B cell (primary cell): ENCODE measurements at regions not wholly inside any gene's neighbourhood (a gene's known extent, or its start where the extent isn't known, plus 50 kb on each side); places are given as distances from the start of the nearest gene placed in this dataset.

Experiments used
- ATAC-seq: fragments of 200-7000 bp; cut with Tn5 transposase; one replicate; pipeline ENCODE4 v1.10.0; 2021; ENCODE audit warnings: low read depth, mild to moderate bottlenecking, moderate number of reproducible peaks, moderate library complexity
- CTCF ChIA-PET: fragments of 350-600 bp; sonication (Branson Sonifier 250); formaldehyde crosslinking; loops from one replicate; lab custom pipeline; 2021; ENCODE audit warnings: antibody characterized with exemption, inconsistent platforms; lab: Charles Lee
- POLR2A ChIA-PET: fragments of 350-600 bp; sonication (Branson Sonifier 250); formaldehyde crosslinking; loops from one replicate; lab custom pipeline; 2021; ENCODE audit warnings: antibody characterized with exemption; lab: Charles Lee
- DNase-seq: peaks from one replicate; pipeline ENCODE4 v3.0.0; 2013
- H2AFZ ChIP-seq: 2 replicates; pipeline ENCODE4 v1.6.1; 2012; ENCODE audit warnings: mild to moderate bottlenecking, low read depth, low read length; ENCODE audit not compliant: insufficient read depth, poor library complexity, severe bottlenecking
- H3K27ac ChIP-seq, 2 donors: 1 replicate in 1 of 2; 2 replicates in 1 of 2; pipeline ENCODE4 v1.5.1; 2012 to 2013; ENCODE audit warnings: low read length in 2 of 2, mild to moderate bottlenecking in 2 of 2, moderate library complexity in 1 of 2
- H3K27me3 ChIP-seq, 4 experiments: fragments of 200-600 bp in 1 of 4; sonication (generic) in 1 of 4; replicated peaks in 1 of 4; 1 replicate in 2 of 4; 2 replicates in 2 of 4; pipeline versions ENCODE4 v1.6.1 to v1.7.0; 2013 to 2016; ENCODE audit warnings: low read length in 3 of 4, mild to moderate bottlenecking in 2 of 4, mixed read lengths in 1 of 4, moderate library complexity in 1 of 4; ENCODE audit not compliant: insufficient read depth in 4 of 4, control insufficient read depth in 3 of 4; ENCODE audit errors: control extremely low read depth in 1 of 4
- H3K36me3 ChIP-seq, 2 experiments: replicated peaks in 1 of 2; 1 replicate in 1 of 2; 2 replicates in 1 of 2; pipeline versions ENCODE4 v1.6.1 to v1.7.1; 2013; ENCODE audit warnings: low read length in 1 of 2; ENCODE audit not compliant: insufficient read depth in 2 of 2, control insufficient read depth in 1 of 2; ENCODE audit errors: control extremely low read depth in 1 of 2, extremely low read depth in 1 of 2
- H3K4me1 ChIP-seq, 2 donors: fragments of 200-600 bp in 1 of 2; sonication (generic) in 1 of 2; 1 replicate in 1 of 2; 2 replicates in 1 of 2; pipeline versions ENCODE4 v1.5.1 to v1.6.1; 2013 to 2017; ENCODE audit warnings: low read length in 2 of 2; ENCODE audit not compliant: control insufficient read depth in 2 of 2, insufficient read depth in 2 of 2
- H3K4me2 ChIP-seq: replicated peaks from 2 replicates; pipeline ENCODE3; 2012; ENCODE audit warnings: mild to moderate bottlenecking, low read depth, low read length; ENCODE audit not compliant: poor library complexity, severe bottlenecking
- H3K4me3 ChIP-seq, 5 experiments: fragments of 200-600 bp in 1 of 5; sonication (generic) in 1 of 5; 1 replicate in 3 of 5; 2 replicates in 2 of 5; pipeline versions ENCODE4 v1.5.1 to v1.7.0; 2011 to 2016; ENCODE audit warnings: low read length in 4 of 5, mild to moderate bottlenecking in 4 of 5, low read depth in 2 of 5, control low read depth in 1 of 5, moderate library complexity in 1 of 5; ENCODE audit not compliant: insufficient read depth in 1 of 5; ENCODE audit errors: control extremely low read depth in 1 of 5, extremely low read depth in 1 of 5
- H3K79me2 ChIP-seq: fragments of 200-600 bp; sonication (generic); one replicate; pipeline ENCODE4 v1.6.0; 2016; ENCODE audit warnings: low read length; ENCODE audit not compliant: control insufficient read depth, insufficient read depth
- H3K9ac ChIP-seq: fragments of 200-600 bp; sonication (generic); 2 replicates; pipeline ENCODE4 v1.6.1; 2017; ENCODE audit warnings: mild to moderate bottlenecking, low read length, moderate library complexity
- H3K9me3 ChIP-seq, 3 donors: one replicate each; pipeline versions ENCODE4 v1.6.1 to v1.7.1; 2013; ENCODE audit warnings: low read length in 2 of 3; ENCODE audit not compliant: control insufficient read depth in 2 of 3, insufficient read depth in 1 of 3; ENCODE audit errors: control extremely low read depth in 1 of 3
- H4K20me1 ChIP-seq: 2 replicates; pipeline ENCODE4 v1.6.0; 2012; ENCODE audit warnings: mild to moderate bottlenecking, low read length; ENCODE audit not compliant: insufficient read depth, control insufficient read depth, poor library complexity, severe bottlenecking
- H3K27ac Mint-ChIP-seq: one replicate; pipeline ENCODE4 v1.8.0; 2021; ENCODE audit warnings: mixed read lengths
- H3K27me3 Mint-ChIP-seq: one replicate; pipeline ENCODE4 v1.8.0; 2021; ENCODE audit warnings: mixed read lengths
- H3K4me1 Mint-ChIP-seq: one replicate; pipeline ENCODE4 v1.8.0; 2021; ENCODE audit warnings: mixed read lengths
- H3K4me3 Mint-ChIP-seq: one replicate; pipeline ENCODE4 v1.8.0; 2021; ENCODE audit warnings: mixed read lengths
- H3K9me3 Mint-ChIP-seq: one replicate; pipeline ENCODE4 v1.8.0; 2022; ENCODE audit warnings: mixed read lengths; ENCODE audit not compliant: insufficient read depth
- EZH2 ChIP-seq: IDR thresholded peaks from 2 replicates; pipeline ENCODE4 v1.6.1; 2012; ENCODE audit warnings: borderline replicate concordance, low read depth, mild to moderate bottlenecking, moderate library complexity, low read length; ENCODE audit not compliant: insufficient read depth, poor library complexity, severe bottlenecking
- WGBS: methylation state at CpG from one replicate; pipeline ENCODE4 v1.1.5; 2013; ENCODE audit warnings: missing lambda C conversion rate; ENCODE audit not compliant: insufficient coverage; 5-methylcytosine and 5-hydroxymethylcytosine counted together
- intact Hi-C: fragments of 100-400 bp; cut with micrococcal nuclease; formaldehyde crosslinking; loops from one replicate; pipeline ENCODE4 v1.10.0; 2022
- TF ChIP-seq, protein P1 (sequence below): fragments of 200-600 bp; IDR thresholded peaks from one replicate; pipeline ENCODE4 v1.8.0; 2022; ENCODE audit warnings: antibody characterized with exemption, mild to moderate bottlenecking

DNA sequence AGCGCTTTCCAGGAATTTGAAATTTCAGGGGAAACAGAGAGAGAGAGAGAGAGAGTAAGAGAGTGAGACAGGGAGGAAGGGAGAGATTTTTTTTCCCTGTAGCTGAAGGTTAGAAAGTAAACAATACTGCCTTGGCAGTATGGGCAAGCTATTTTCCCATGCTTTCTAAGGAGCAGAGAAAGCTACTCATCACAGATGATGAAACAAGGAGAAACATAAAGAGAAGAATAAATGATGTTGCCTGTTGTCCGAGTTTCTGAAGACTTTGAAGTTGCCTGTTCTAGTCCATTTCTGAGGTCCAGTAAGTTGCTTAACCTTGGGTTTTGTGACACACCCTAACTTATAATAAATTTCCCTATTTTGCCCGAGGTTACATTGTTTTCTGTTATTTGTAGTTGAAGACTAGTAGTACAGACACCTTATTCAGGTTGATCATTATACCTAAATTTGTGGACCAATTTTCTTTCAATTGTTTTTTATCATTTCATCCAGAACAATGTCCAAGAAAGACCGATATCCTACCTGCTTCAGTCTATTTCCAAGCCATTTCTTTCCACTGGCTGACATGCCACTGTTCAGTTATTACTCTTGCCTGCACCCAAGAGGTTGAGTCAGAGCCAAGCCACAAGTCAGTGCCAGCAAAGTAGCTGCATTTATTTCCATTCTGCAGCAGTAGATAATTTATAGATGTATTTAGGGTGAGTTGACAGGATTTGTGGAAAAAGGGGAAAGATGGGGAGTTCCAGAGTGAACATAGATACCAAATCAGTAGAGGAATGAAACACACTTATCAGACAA, 49.7 kb upstream of the SLC16A2 start:
- H3K27ac ChIP-seq, result no peak overlapping the region
- no peaks in the 10 kb centered on the region for H4K20me1 ChIP-seq
- H3K9me3 Mint-ChIP-seq, result no peaks in the 10 kb centered on the region
- TF ChIP-seq EZH2, result no peak
- TF ChIP-seq, protein P1, sequence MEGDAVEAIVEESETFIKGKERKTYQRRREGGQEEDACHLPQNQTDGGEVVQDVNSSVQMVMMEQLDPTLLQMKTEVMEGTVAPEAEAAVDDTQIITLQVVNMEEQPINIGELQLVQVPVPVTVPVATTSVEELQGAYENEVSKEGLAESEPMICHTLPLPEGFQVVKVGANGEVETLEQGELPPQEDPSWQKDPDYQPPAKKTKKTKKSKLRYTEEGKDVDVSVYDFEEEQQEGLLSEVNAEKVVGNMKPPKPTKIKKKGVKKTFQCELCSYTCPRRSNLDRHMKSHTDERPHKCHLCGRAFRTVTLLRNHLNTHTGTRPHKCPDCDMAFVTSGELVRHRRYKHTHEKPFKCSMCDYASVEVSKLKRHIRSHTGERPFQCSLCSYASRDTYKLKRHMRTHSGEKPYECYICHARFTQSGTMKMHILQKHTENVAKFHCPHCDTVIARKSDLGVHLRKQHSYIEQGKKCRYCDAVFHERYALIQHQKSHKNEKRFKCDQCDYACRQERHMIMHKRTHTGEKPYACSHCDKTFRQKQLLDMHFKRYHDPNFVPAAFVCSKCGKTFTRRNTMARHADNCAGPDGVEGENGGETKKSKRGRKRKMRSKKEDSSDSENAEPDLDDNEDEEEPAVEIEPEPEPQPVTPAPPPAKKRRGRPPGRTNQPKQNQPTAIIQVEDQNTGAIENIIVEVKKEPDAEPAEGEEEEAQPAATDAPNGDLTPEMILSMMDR, result no peak
- H2AFZ ChIP-seq, result no peak overlapping the region
- no peaks in the 10 kb centered on the region for H3K27me3 ChIP-seq
- no peaks in the 10 kb centered on the region for H3K9me3 ChIP-seq
- no peaks in the 10 kb centered on the region for H3K36me3 ChIP-seq
- no peak overlapping the region for H3K9ac ChIP-seq
- no peak overlapping the region for H3K4me3 Mint-ChIP-seq
- H3K4me2 ChIP-seq, result no peak overlapping the region
- no peak for DNase-seq
- no peak overlapping the region for H3K4me3 ChIP-seq
- POLR2A ChIA-PET, result no interaction called here
- CTCF ChIA-PET, result interaction anchor here (1.3 kb wide), 1 partner anchor 10 kb away, joined by 4 read pairs; no protein-coding TSS in a partner anchor
- no peak for ATAC-seq
- H3K79me2 ChIP-seq, result no peaks in the 10 kb centered on the region
- no peak overlapping the region for H3K27ac Mint-ChIP-seq
- H3K27me3 Mint-ChIP-seq, result no peaks in the 10 kb centered on the region
- intact Hi-C loops, result no loop called here
- no peaks in the 10 kb centered on the region for H3K4me1 Mint-ChIP-seq
- H3K4me1 ChIP-seq, result no peaks in the 10 kb centered on the region
- WGBS, result 33% methylated on average over 1 of the region's 4 CpGs
